Activated CD4-positive, alpha-beta T cell treated with anti-CD3 and anti-CD28 coated beads for 36 hours (primary cell): ENCODE measurements at regions not wholly inside any gene's neighbourhood (a gene's known extent, or its start where the extent isn't known, plus 50 kb on each side); places are given as distances from the start of the nearest gene placed in this dataset.

Experiments
- ATAC-seq: fragments of 200-7000 bp; cut with Tn5 transposase; one replicate; pipeline ENCODE4 v1.10.0; 2021; ENCODE audit warnings: mild to moderate bottlenecking, moderate library complexity
- CTCF ChIA-PET: fragments of 350-600 bp; sonication (Branson Sonifier 250); formaldehyde crosslinking; loops from one replicate; lab custom pipeline; 2021; ENCODE audit warnings: antibody characterized with exemption; lab: Charles Lee
- POLR2A ChIA-PET: fragments of 350-600 bp; sonication (Branson Sonifier 250); formaldehyde crosslinking; loops from one replicate; lab custom pipeline; 2021; ENCODE audit warnings: antibody characterized with exemption, inconsistent platforms; lab: Charles Lee
- DNase-seq: peaks from one replicate; pipeline ENCODE4 v3.0.0-alpha.2; 2020
- H3K27ac Mint-ChIP-seq: one replicate; pipeline ENCODE4 v1.8.0; 2021; ENCODE audit warnings: mixed read lengths
- H3K27me3 Mint-ChIP-seq: one replicate; pipeline ENCODE4 v1.8.0; 2021; ENCODE audit warnings: mixed read lengths
- H3K36me3 Mint-ChIP-seq: one replicate; pipeline ENCODE4 v1.8.0; 2021; ENCODE audit warnings: low read depth, mixed read lengths
- H3K4me1 Mint-ChIP-seq: one replicate; pipeline ENCODE4 v1.8.0; 2021; ENCODE audit warnings: mixed read lengths
- H3K4me3 Mint-ChIP-seq: one replicate; pipeline ENCODE4 v1.8.0; 2021; ENCODE audit warnings: mild to moderate bottlenecking, moderate library complexity, mixed read lengths
- H3K9me3 Mint-ChIP-seq: one replicate; pipeline ENCODE4 v1.8.0; 2021; ENCODE audit warnings: low read depth, mixed read lengths
- intact Hi-C, 2 experiments: fragments of 100-400 bp; cut with DNase I in 1 of 2; cut with micrococcal nuclease in 1 of 2; formaldehyde crosslinking; loops; one replicate each; pipeline versions ENCODE4 v1.14.2 to v1.15.1; 2022 to 2024; cut with DNase I, micrococcal nuclease

DNA sequence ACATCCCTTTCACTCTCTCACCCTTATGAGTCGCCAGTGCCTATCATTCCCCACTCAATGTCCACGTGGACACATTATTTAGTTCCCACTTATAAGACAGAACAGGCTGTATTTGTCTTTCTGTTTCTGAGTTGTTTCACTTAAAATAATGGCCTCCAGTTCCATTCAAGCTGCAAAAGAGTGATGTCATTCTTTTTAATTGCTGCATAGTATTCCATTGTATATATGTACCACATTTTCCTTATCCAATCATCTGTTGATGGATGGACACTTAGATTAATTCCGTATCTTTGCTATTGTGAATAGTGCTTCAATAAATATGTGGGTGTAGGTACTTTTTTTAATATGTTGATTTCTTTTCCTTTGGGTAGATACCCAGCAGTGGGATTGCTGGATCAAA, 79.1 kb downstream of the ZNF365 start:
- CTCF ChIA-PET, result no interaction called here
- H3K27ac Mint-ChIP-seq, result no peak overlapping the region
- ATAC-seq (no peak), DNase-seq (no peak)
- no peak overlapping the region for H3K4me3 Mint-ChIP-seq
- intact Hi-C loops, result no loop called here
- peaks cover 3% of the 10 kb centered on the region for H3K4me1 Mint-ChIP-seq
- no peaks in the 10 kb centered on the region for H3K36me3 Mint-ChIP-seq
- H3K9me3 Mint-ChIP-seq, result peaks cover 2% of the 10 kb centered on the region
- peaks cover 5% of the 10 kb centered on the region for H3K27me3 Mint-ChIP-seq
- POLR2A ChIA-PET, result no interaction called here

DNA sequence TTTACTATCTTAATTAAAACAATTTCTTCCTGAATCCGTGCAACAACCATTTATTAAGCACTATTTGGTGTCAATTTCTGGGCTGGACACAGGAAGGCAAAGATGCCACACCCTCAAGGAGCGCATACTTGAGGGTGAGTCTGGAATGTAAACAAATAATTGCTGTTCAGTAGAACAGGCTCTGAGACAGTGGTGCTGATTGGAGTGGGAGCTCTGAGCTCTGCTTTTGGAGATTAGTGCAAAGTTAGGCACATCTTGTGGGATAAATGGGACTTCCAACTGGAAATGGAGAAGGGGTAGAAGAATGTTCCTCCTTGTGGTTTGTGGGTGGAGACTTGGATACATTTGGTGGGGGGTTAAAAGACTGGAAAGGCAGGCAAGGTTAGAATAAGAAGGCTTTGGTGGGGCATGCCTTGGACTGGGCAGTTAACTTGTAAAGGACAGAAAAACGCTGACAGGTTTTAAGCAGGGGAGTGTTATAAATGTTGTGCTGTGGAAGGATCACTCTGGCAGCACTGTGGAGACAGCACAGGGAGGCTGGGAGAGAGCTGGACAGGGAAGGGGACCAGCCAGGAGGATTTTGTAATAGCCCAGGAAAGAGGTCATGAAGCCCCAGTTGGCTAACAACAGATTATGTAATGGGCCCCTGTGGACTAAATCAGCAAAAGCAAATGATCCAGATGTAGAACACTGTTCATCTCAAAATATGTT, 80.7 kb downstream of the ZNF365 start:
- H3K27me3 Mint-ChIP-seq, result peaks cover 3% of the 10 kb centered on the region
- peaks cover 3% of the 10 kb centered on the region for H3K4me1 Mint-ChIP-seq
- no peaks in the 10 kb centered on the region for H3K36me3 Mint-ChIP-seq
- CTCF ChIA-PET, result interaction anchor here (0.5 to 0.6 kb wide), 2 partner anchors 18 to 1293 kb away, joined by 3 to 4 read pairs; no protein-coding TSS in a partner anchor
- H3K9me3 Mint-ChIP-seq, result peaks cover 2% of the 10 kb centered on the region
- H3K4me3 Mint-ChIP-seq, result no peak overlapping the region
- DNase-seq (no peak), ATAC-seq (no peak)
- POLR2A ChIA-PET, result no interaction called here
- H3K27ac Mint-ChIP-seq, result no peak overlapping the region
- intact Hi-C loops, result no loop called here

DNA sequence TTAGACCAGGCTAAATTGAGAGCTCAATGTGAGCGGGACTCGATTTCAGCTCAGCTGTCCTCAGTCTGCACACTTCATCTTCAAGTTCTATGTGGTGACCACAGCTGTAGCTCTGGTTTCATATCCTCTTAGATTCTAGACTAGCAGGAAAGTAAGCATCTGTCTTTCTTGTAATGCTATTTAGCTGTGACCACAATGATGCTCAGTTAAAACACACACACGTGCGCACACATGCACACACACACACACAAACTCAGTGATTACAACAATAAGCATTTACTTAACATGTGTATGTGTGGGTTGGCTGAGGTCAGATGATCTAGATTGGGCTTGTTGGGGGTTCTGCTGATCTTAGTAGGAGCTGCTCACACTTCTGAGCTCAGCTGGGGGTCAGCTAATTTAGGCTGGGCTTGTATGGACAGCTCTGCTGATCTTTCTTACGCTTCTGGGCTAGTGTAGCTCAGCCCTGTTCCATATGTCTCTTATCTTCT, 82.5 kb downstream of the ZNF365 start:
- H3K4me1 Mint-ChIP-seq, result peaks cover 3% of the 10 kb centered on the region
- H3K4me3 Mint-ChIP-seq, result no peak overlapping the region
- H3K36me3 Mint-ChIP-seq, result no peaks in the 10 kb centered on the region
- intact Hi-C loops, result no loop called here
- H3K27ac Mint-ChIP-seq, result no peak overlapping the region
- ChIA-PET CTCF (interaction anchor here (0.6 to 2.3 kb wide), 4 partner anchors 14 to 381 kb away, joined by 3 to 7 read pairs (median 3); no protein-coding TSS in a partner anchor), POLR2A (no interaction called here)
- H3K27me3 Mint-ChIP-seq, result peaks cover 3% of the 10 kb centered on the region
- no peak for DNase-seq
- no peak for ATAC-seq
- peaks cover 2% of the 10 kb centered on the region for H3K9me3 Mint-ChIP-seq

DNA sequence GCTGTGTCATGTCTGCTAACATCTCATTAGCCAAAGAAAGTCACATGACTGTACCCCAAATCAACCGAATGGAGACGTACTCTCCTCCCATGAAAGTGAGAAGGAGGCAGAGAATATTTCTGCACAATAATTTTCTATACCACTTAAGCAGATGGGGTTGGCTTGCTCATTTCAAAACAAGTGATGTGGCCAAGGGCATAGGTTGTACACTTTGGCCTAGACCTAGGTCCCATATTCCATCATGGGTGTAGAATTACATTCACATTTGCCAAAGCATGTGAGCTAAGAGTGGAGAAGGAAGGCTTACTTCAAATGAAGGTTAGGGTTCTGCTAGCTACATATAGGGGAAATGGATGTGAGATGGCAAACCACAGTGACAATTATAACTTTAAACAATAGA, 83.0 kb downstream of the ZNF365 start:
- DNase-seq, result no peak
- ChIA-PET POLR2A (no interaction called here), CTCF (interaction anchor here (0.6 to 2.3 kb wide), 4 partner anchors 14 to 380 kb away, joined by 3 to 7 read pairs (median 3); no protein-coding TSS in a partner anchor)
- ATAC-seq, result no peak
- H3K9me3 Mint-ChIP-seq, result peaks cover 2% of the 10 kb centered on the region
- peaks cover 3% of the 10 kb centered on the region for H3K4me1 Mint-ChIP-seq
- H3K27ac Mint-ChIP-seq, result no peak overlapping the region
- H3K4me3 Mint-ChIP-seq, result no peak overlapping the region
- H3K27me3 Mint-ChIP-seq, result peaks cover 3% of the 10 kb centered on the region
- intact Hi-C loops, result no loop called here
- no peaks in the 10 kb centered on the region for H3K36me3 Mint-ChIP-seq

DNA sequence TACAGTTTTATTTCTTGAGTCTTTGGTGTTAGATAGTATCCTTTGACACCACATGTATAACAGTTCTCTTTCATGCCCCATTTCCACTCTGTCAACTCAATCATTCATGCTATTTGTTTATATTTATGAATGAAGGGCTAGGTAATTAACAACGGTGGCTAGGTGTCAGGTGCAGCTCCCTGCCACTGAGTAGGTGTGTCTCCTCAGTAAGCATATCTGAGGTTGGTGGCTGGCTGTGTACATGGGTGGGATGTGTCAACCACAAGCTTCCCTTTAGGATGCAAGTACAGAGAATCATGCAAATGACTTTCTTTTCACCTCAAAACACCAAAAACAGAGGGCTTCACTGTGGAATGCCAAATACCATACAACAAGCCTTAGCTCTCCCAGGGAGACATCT, 83.4 kb downstream of the ZNF365 start:
- H3K27ac Mint-ChIP-seq, result no peak overlapping the region
- no peaks in the 10 kb centered on the region for H3K36me3 Mint-ChIP-seq
- ChIA-PET POLR2A (no interaction called here), CTCF (interaction anchor here (0.7 to 2.3 kb wide), 3 partner anchors 15 to 380 kb away, joined by 3 to 7 read pairs (median 3); no protein-coding TSS in a partner anchor)
- peaks cover 3% of the 10 kb centered on the region for H3K4me1 Mint-ChIP-seq
- DNase-seq (no peak), ATAC-seq (no peak)
- H3K27me3 Mint-ChIP-seq, result peaks cover 3% of the 10 kb centered on the region
- intact Hi-C loops, result no loop called here
- peaks cover 2% of the 10 kb centered on the region for H3K9me3 Mint-ChIP-seq
- H3K4me3 Mint-ChIP-seq, result no peak overlapping the region

DNA sequence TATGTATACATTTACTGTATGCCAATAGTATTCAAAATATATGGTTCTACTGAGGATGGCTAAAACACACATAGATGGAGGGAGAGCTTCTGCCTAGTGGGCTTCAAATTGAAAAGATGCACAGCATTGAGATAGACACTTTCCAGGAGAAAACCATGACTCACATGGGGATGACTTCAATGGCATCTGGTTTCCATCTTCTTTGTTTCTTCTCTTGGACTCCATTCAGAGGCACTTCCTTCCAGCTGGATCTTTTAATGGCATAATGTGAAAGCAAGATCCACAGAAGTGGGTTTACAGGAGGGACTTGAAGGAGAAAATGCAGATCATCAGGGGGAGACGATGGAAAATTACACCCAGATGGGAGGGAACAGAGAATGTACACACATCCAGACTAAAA, 84.9 kb downstream of the ZNF365 start:
- ChIA-PET CTCF (interaction anchor here (2.3 kb wide), 1 partner anchor 22 kb away, joined by 7 read pairs; no protein-coding TSS in a partner anchor), POLR2A (no interaction called here)
- no peaks in the 10 kb centered on the region for H3K36me3 Mint-ChIP-seq
- no peak overlapping the region for H3K27ac Mint-ChIP-seq
- DNase-seq (no peak), ATAC-seq (no peak)
- intact Hi-C loops, result no loop called here
- H3K4me1 Mint-ChIP-seq, result peaks cover 3% of the 10 kb centered on the region
- peaks cover 3% of the 10 kb centered on the region for H3K27me3 Mint-ChIP-seq
- no peak overlapping the region for H3K4me3 Mint-ChIP-seq
- no peaks in the 10 kb centered on the region for H3K9me3 Mint-ChIP-seq

DNA sequence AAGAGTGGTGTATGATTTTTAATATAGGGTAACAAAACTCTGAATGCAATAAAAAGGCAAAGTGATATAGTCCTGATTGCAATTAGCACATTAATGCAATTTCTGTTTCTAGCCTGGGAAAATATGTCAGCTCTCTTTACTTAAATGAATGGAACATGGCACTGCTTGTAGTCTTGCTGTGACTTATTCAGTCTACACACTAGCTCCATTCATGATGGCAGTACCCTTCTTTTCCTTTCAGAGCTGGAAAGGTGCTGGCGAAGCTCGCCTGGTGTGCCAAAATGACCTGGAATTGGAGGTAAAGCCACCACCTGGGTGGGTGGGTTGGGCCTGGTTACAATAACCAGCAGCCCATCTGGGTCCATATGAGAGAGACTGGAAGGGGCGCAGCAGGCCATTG, 85.3 kb downstream of the ZNF365 start:
- Mint-ChIP-seq H3K36me3 (no peaks in the 10 kb centered on the region), H3K27ac (no peak overlapping the region), H3K27me3 (peaks cover 3% of the 10 kb centered on the region), H3K4me1 (peaks cover 3% of the 10 kb centered on the region), H3K4me3 (no peak overlapping the region), H3K9me3 (no peaks in the 10 kb centered on the region)
- intact Hi-C loops, result no loop called here
- no peak for DNase-seq
- ChIA-PET POLR2A (no interaction called here), CTCF (interaction anchor here (0.5 kb wide), 1 partner anchor 38 kb away, joined by 3 read pairs; no protein-coding TSS in a partner anchor)
- no peak for ATAC-seq

DNA sequence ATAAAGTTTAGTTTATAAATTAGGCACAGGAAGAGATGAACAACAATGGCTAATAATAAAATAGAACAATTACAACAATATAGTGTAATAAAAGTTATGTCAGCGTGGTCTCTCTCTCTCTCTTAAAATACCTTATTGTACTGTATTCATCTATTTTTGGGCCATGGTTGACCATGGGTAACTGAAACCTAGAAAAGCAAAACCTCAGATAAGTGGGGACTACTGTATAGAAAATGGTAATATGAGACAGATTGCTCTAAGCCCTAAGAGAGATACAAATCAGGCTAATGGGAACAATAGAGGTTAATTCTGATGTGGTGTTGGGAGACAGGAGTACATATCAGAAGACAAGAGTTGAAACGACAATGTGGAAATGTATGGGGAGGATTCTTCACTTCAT, 86.2 kb downstream of the ZNF365 start:
- Mint-ChIP-seq H3K4me1 (peaks cover 3% of the 10 kb centered on the region), H3K4me3 (no peak overlapping the region), H3K27ac (no peak overlapping the region), H3K36me3 (no peaks in the 10 kb centered on the region), H3K27me3 (no peaks in the 10 kb centered on the region), H3K9me3 (no peaks in the 10 kb centered on the region)
- DNase-seq, result no peak
- intact Hi-C loops, result no loop called here
- ChIA-PET CTCF (no interaction called here), POLR2A (no interaction called here)
- no peak for ATAC-seq

DNA sequence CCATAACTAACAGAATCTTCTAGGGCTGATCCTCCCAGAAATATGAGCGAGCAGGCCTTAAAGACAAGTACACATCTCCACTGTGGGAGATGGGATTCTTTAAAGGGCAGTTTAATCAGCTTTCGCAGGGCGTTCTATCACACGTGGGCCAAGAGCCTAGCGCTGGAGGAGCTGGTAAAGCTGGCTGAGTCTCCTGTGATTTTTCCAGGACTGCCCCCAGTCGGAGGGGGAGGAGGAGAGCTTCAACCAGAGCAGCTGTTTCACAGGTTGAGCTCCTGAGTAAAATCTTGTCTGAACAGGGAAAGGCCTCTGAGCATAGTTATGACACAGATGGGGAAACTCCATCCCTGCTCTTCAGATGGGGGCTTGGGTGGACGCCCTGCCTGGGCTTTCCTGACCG, 87.0 kb downstream of the ZNF365 start:
- peaks cover 3% of the 10 kb centered on the region for H3K4me1 Mint-ChIP-seq
- no peaks in the 10 kb centered on the region for H3K27me3 Mint-ChIP-seq
- ChIA-PET POLR2A (no interaction called here), CTCF (interaction anchor here (0.8 to 1.4 kb wide), 2 partner anchors 24 to 197 kb away, joined by 4 to 5 read pairs; no protein-coding TSS in a partner anchor)
- peaks cover 4% of the 10 kb centered on the region for H3K9me3 Mint-ChIP-seq
- no peak overlapping the region for H3K4me3 Mint-ChIP-seq
- no peaks in the 10 kb centered on the region for H3K36me3 Mint-ChIP-seq
- no peak for DNase-seq
- H3K27ac Mint-ChIP-seq, result no peak overlapping the region
- intact Hi-C loops, result no loop called here
- ATAC-seq, result no peak

DNA sequence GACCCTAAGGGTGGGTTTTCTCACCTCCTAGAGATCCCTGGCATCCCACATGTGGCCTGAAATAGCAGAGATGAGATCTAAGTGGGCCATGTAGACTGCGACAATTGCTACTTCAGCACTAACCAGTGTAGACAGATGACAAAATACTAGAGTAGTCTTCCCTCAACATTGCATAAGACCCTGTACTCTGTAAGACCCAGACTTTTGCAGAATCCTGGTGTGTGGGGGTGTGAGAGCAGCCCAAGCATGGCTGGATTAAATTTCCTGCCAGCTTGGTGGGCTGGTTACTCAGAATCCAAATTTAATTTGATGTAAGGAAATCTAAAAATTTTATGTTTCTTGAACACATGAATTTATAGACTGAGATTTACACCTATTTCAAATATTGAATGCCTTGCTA, 88.3 kb downstream of the ZNF365 start:
- H3K9me3 Mint-ChIP-seq, result peaks cover 4% of the 10 kb centered on the region
- H3K27ac Mint-ChIP-seq, result no peak overlapping the region
- ChIA-PET CTCF (interaction anchor here (1.2 to 2.4 kb wide), 3 partner anchors 14 to 27 kb away, joined by 3 to 9 read pairs (median 4); no protein-coding TSS in a partner anchor), POLR2A (no interaction called here)
- H3K27me3 Mint-ChIP-seq, result no peaks in the 10 kb centered on the region
- ATAC-seq (no peak), DNase-seq (no peak)
- H3K4me1 Mint-ChIP-seq, result peaks cover 3% of the 10 kb centered on the region
- intact Hi-C loops, result no loop called here
- no peak overlapping the region for H3K4me3 Mint-ChIP-seq
- no peaks in the 10 kb centered on the region for H3K36me3 Mint-ChIP-seq

DNA sequence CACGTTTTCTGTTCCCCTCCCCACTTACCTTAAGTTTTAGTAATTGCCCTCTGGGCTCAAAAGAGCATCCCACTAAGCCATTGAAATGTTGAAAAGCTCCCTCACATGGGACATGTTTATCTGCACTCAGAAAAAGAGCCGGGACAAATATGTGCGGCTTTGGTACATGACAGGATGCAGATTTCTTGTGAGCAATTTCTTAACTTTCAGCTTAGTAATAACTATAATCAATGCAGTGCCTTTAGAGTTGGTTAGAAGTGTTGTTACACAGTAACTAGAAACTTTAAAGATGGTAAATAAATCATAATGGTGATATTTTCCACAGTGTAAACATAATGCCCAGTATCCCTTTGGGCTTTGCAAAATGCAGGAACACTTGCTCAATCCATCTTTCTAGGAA, 89.2 kb downstream of the ZNF365 start:
- Mint-ChIP-seq H3K4me1 (no peaks in the 10 kb centered on the region), H3K27ac (no peak overlapping the region), H3K36me3 (no peaks in the 10 kb centered on the region), H3K4me3 (no peak overlapping the region), H3K9me3 (peaks cover 4% of the 10 kb centered on the region), H3K27me3 (peaks cover under 1% of the 10 kb centered on the region)
- ChIA-PET CTCF (interaction anchor here (0.6 to 2.4 kb wide), 6 partner anchors 13 to 219 kb away, joined by 3 to 9 read pairs (median 4); no protein-coding TSS in a partner anchor), POLR2A (no interaction called here)
- DNase-seq (no peak), ATAC-seq (peak; percentile 47)
- intact Hi-C loops, result no loop called here

DNA sequence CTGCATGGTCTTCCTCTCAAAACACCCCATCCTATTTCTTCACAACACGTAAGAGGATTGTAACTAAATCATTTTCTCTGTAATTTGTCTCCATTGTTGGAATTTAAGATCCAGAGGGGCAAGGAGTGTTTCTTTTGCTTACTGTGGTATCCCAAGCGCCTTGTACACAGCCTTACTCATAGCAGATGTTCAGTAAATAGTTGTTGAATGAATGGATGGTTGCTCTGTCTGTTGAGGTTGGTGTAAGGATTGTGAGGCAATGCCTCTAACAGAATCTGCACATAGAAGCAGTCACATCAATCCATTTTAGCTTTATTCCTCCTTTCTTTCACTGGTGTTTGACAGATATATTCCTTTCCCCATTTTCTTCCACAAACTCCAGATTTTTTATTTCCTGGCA, 90.1 kb downstream of the ZNF365 start:
- no peak overlapping the region for H3K4me3 Mint-ChIP-seq
- H3K9me3 Mint-ChIP-seq, result peaks cover 4% of the 10 kb centered on the region
- intact Hi-C loops, result no loop called here
- peaks cover 2% of the 10 kb centered on the region for H3K27me3 Mint-ChIP-seq
- ChIA-PET CTCF (interaction anchor here (2.4 kb wide), 1 partner anchor 27 kb away, joined by 9 read pairs; no protein-coding TSS in a partner anchor), POLR2A (no interaction called here)
- H3K4me1 Mint-ChIP-seq, result no peaks in the 10 kb centered on the region
- ATAC-seq (no peak), DNase-seq (no peak)
- no peaks in the 10 kb centered on the region for H3K36me3 Mint-ChIP-seq
- H3K27ac Mint-ChIP-seq, result no peak overlapping the region
